ENCODE measurements at regions not wholly inside any gene's neighbourhood (a gene's known extent, or its start where the extent isn't known, plus 50 kb on each side); places are given as distances from the start of the nearest gene placed in this dataset.

GRCh38 chr22:49481659-49482399, 345.8 kb downstream of the BRD1 start:
- DNase-seq (ENCODE audit: low spot score): no peak

GRCh38 chr22:49480896-49481658, 346.6 kb downstream of the BRD1 start:
- no peak for DNase-seq (ENCODE audit: low spot score)

GRCh38 chr22:49480331-49480730, 347.3 kb downstream of the BRD1 start:
- DNase-seq (ENCODE audit: low spot score): no peak

GRCh38 chr22:49479566-49479965, 348.1 kb downstream of the BRD1 start:
- DNase-seq (ENCODE audit: low spot score): no peak

GRCh38 chr22:49476800-49477400, 350.8 kb downstream of the BRD1 start:
- no peak for DNase-seq (ENCODE audit: low spot score)

GRCh38 chr22:49476176-49476575, 351.5 kb downstream of the BRD1 start:
- no peak for DNase-seq (ENCODE audit: low spot score)

- DNase-seq (ENCODE audit: low spot score): no peak
These were observed 352.4 kb downstream of the BRD1 start for GRCh38 chr22:49475253-49475652.

- DNase-seq (ENCODE audit: low spot score): no peak
These were observed 354.4 kb downstream of the BRD1 start for GRCh38 chr22:49473286-49473685.

GRCh38 chr22:49470741-49471503, 356.8 kb downstream of the BRD1 start:
- no peak for DNase-seq (ENCODE audit: low spot score)

GRCh38 chr22:49469896-49470740, 357.6 kb downstream of the BRD1 start:
- DNase-seq (ENCODE audit: low spot score): no peak

- no peak for DNase-seq (ENCODE audit: low spot score)
These were observed 359.0 kb downstream of the BRD1 start for GRCh38 chr22:49468487-49469198.

- DNase-seq (ENCODE audit: low spot score): no peak
These were observed 360.6 kb downstream of the BRD1 start for GRCh38 chr22:49466878-49467595.

GRCh38 chr22:49464037-49464436, 363.6 kb downstream of the BRD1 start:
- DNase-seq (ENCODE audit: low spot score): no peak

GRCh38 chr22:49462795-49463194, 364.9 kb downstream of the BRD1 start:
- no peak for DNase-seq (ENCODE audit: low spot score)

- DNase-seq (ENCODE audit: low spot score): no peak
These were observed 365.4 kb downstream of the BRD1 start for GRCh38 chr22:49462291-49462690.

- no peak for DNase-seq (ENCODE audit: low spot score)
These were observed 366.0 kb downstream of the BRD1 start for GRCh38 chr22:49461674-49462073.

GRCh38 chr22:49460592-49461281, 366.9 kb downstream of the BRD1 start:
- no peak for DNase-seq (ENCODE audit: low spot score)

GRCh38 chr22:49460091-49460490, 367.6 kb downstream of the BRD1 start:
- no peak for DNase-seq (ENCODE audit: low spot score)

- DNase-seq (ENCODE audit: low spot score): no peak
These were observed 369.0 kb downstream of the BRD1 start for GRCh38 chr22:49458708-49459099.

Data from AG08396 (cell line).